ENCODE measurements at regions not wholly inside any gene's neighbourhood (a gene's known extent, or its start where the extent isn't known, plus 50 kb on each side); places are given as distances from the start of the nearest gene placed in this dataset.

DNA sequence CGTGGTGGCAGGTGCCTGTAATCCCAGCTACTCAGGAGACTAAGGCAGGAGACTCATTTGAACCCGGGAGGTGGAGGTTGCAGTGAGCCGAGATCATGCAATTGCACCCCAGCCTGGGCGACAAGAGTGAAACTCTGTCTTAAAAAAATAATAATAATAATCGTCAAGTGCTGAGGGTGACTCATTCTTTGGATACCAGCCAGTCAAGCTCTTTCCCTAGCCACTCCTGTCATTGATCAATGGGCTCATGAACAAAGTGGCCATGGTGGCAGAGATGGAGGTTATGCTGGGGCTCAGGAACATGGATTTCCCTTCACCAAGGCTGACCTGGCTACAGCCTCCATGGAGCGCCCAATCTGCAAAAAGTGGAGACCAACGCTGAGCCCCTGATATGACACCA is 94.5 kb upstream of the HAAO start:
- 79 to 81% methylated on average over 7 of the region's 7 CpGs for WGBS, 2 donors
- Histone ChIP-seq H3K36me3 (no peaks in the 10 kb centered on the region), H3K4me3 (no peak overlapping the region), H3K9me3 (peaks cover 0 to 20% (median 2%) of the 10 kb centered on the region in 11 donors), H3K4me1 (peaks cover 0 to 18% (median 0%) of the 10 kb centered on the region in 9 donors), H3K27ac (no peak overlapping the region), H3K27me3 (no peaks in the 10 kb centered on the region)
- TF ChIP-seq CTCF (IDR thresholded peaks at IDR 0.05) = no peak
- DNase-seq (no peak), ATAC-seq (no peak)
- intact Hi-C loops (cut with DNase I) = no loop called here

- DNase-seq = no peak
- Histone ChIP-seq H3K4me3 (no peak overlapping the region), H3K36me3 (no peaks in the 10 kb centered on the region), H3K27ac (peak overlapping the region in 3 of 10 donors; percentile 6 to 95 (median 34)), H3K4me1 (peaks cover 22 to 51% (median 37%) of the 10 kb centered on the region in 9 donors), H3K9me3 (no peaks in the 10 kb centered on the region), H3K27me3 (no peaks in the 10 kb centered on the region)
- intact Hi-C loops (cut with DNase I) = loop anchor here in 1 of 10 donors (5.0 kb wide), 1 partner anchor 45 kb away; no protein-coding TSS in a partner anchor
- ATAC-seq = no peak
- TF ChIP-seq CTCF (IDR thresholded peaks at IDR 0.05) = no peak
- WGBS, 2 donors = 94 to 100% methylated on average over 1 of the region's 1 CpG
Observed at GRCh38 chr2:42882756-42883155, 90.4 kb upstream of the HAAO start.

GRCh38 chr2:42881732-42882131 is 89.3 kb upstream of the HAAO start:
- no peaks in the 10 kb centered on the region for H3K36me3 ChIP-seq
- no peaks in the 10 kb centered on the region for H3K9me3 ChIP-seq
- H3K27ac ChIP-seq = peak overlapping the region in 8 of 10 donors; percentile 26 to 95 (median 84)
- TF ChIP-seq CTCF (IDR thresholded peaks at IDR 0.05) = no peak
- WGBS, 2 donors = 94 to 97% methylated on average over 1 of the region's 1 CpG
- ATAC-seq (no peak), DNase-seq (no peak)
- peaks cover 25 to 57% (median 42%) of the 10 kb centered on the region in 9 donors for H3K4me1 ChIP-seq
- no peak overlapping the region for H3K4me3 ChIP-seq
- intact Hi-C loops (cut with DNase I) = loop anchor here in 1 of 10 donors (5.0 kb wide), 1 partner anchor 46 kb away; no protein-coding TSS in a partner anchor
- no peaks in the 10 kb centered on the region for H3K27me3 ChIP-seq

DNA sequence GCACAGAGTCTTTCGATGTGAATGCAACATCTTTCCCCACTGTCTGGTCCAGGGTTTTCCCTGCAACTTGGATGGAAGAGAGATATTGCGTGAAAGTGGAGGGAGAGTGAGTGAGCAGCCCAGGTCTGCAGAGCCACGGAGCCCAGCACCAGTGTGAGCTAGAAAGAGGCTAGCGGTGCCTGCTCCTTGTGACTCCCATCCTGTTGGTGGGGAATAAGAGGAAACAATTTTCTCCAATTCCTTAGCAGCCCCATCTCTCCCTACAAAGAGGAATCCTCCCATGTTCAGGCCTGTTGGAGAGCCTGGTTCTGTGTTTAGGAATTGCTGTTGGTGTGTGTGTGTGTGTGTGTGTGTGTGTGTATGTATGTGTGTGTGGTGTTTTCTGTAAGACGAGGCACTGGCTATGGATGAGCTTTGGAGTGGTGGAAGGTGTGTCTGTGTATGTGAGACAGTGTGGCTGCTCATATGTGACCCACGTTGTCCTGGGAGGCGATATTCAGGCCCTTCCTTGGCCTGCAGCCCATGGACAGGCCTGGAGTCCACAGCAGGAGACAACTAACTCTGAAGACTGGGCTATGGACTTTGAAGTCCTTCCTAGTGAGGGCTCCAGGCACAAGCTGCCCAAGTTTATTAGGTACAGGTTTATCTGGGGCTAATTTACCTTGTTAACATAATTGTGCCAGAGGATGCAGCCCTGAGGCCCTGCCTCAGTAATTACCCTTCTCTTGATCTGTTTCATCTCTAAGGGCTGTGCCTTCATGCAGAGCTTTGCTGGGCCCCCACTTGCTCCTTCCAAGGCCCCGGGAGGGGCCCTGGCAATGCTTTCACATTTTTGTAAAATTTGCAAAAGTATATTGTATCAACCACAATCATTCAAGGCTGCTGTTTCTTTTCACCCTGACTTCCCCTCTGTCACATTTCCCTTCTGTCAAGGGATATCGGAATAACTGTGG is 88.6 kb upstream of the HAAO start:
- ATAC-seq (peak in 3 of 8 donors; percentile 7 to 17 (median 15)), DNase-seq (no peak)
- H3K36me3 ChIP-seq = no peaks in the 10 kb centered on the region
- no peak overlapping the region for H3K4me3 ChIP-seq
- WGBS, 2 donors = 58 to 60% methylated on average over 9 of the region's 9 CpGs
- no peak for TF ChIP-seq CTCF (IDR thresholded peaks at IDR 0.05)
- peak overlapping the region; percentile 61 to 95 (median 82) for H3K27ac ChIP-seq
- no peaks in the 10 kb centered on the region for H3K27me3 ChIP-seq
- peaks cover 28 to 62% (median 48%) of the 10 kb centered on the region in 9 donors for H3K4me1 ChIP-seq
- intact Hi-C loops (cut with DNase I) = loop anchor here in 2 of 10 donors (1.0 to 5.0 kb wide), 2 partner anchors 46 kb away; no protein-coding TSS in a partner anchor
- no peaks in the 10 kb centered on the region for H3K9me3 ChIP-seq

Measured in heart right ventricle (tissue), 16 donors.